ENCODE measurements at regions not wholly inside any gene's neighbourhood (a gene's known extent, or its start where the extent isn't known, plus 50 kb on each side); places are given as distances from the start of the nearest gene placed in this dataset.

GRCh38 chr6:103554911-103555310 is 1304.8 kb downstream of the HACE1 start:
- Histone ChIP-seq H2BK12ac (ENCODE audit: low read depth, low read length) (no peak overlapping the region), H3K4me3 (ENCODE audit: extremely low read depth in 1 of 4, insufficient read depth in 2 of 4, low read depth in 3 of 4, low read length in 4 of 4) (no peak overlapping the region), H2BK15ac (ENCODE audit: low read length) (no peak overlapping the region), H3K56ac (replicated peaks; ENCODE audit: insufficient read length, low read depth, low read length) (no peak overlapping the region), H4K91ac (replicated peaks; ENCODE audit: insufficient read length, low read length) (no peak overlapping the region), H3K4me2 (ENCODE audit: insufficient read depth in 1 of 2, low read depth in 2 of 2, low read length in 2 of 2) (no peak overlapping the region), H4K20me1 (replicated peaks in 1 of 2; ENCODE audit: control insufficient read depth in 1 of 2, insufficient read depth in 2 of 2, low read length in 2 of 2) (no peaks in the 10 kb centered on the region), H3K9me3 (ENCODE audit: insufficient read depth in 2 of 2, low read depth in 1 of 2, low read length in 1 of 2) (no peaks in the 10 kb centered on the region), H2BK5ac (ENCODE audit: low read depth, low read length) (no peak overlapping the region), H3K4ac (replicated peaks; ENCODE audit: insufficient read length, low read depth, low read length) (no peak overlapping the region), H2BK120ac (replicated peaks; ENCODE audit: low read depth, low read length) (no peak overlapping the region), H3K9ac (replicated peaks in 1 of 4; ENCODE audit: extremely low read depth in 1 of 4, low read depth in 3 of 4, low read length in 3 of 4) (no peak overlapping the region), H3K27me3 (replicated peaks in 1 of 4; ENCODE audit: control insufficient read depth in 3 of 4, extremely low read depth in 1 of 4, insufficient read depth in 3 of 4, low read length in 3 of 4) (no peaks in the 10 kb centered on the region), H2BK20ac (ENCODE audit: low read length) (no peak overlapping the region), H3K18ac (ENCODE audit: extremely low read depth, low read length) (no peak overlapping the region), H3K36me3 (ENCODE audit: control insufficient read depth in 2 of 4, insufficient read depth in 4 of 4, low read length in 3 of 4) (no peaks in the 10 kb centered on the region), H3K79me1 (ENCODE audit: low read depth, low read length) (no peaks in the 10 kb centered on the region), H3K23me2 (ENCODE audit: low read depth, low read length) (no peaks in the 10 kb centered on the region), H3K23ac (ENCODE audit: insufficient read length) (no peak overlapping the region), H4K8ac (ENCODE audit: extremely low read depth, insufficient read depth, low read length) (no peak overlapping the region), H2AFZ (ENCODE audit: low read length) (no peak overlapping the region), H2AK5ac (ENCODE audit: low read depth, low read length) (no peak overlapping the region), H3K27ac (ENCODE audit: low read depth, low read length) (no peak overlapping the region), H3K4me1 (replicated peaks in 1 of 4; ENCODE audit: control insufficient read depth in 3 of 4, insufficient read depth in 4 of 4, low read length in 3 of 4) (no peaks in the 10 kb centered on the region), H3K14ac (ENCODE audit: insufficient read length) (no peak overlapping the region), H4K5ac (ENCODE audit: insufficient read length, low read depth, low read length) (no peak overlapping the region), H3K79me2 (ENCODE audit: control insufficient read depth in 1 of 2, insufficient read depth in 2 of 2, low read length in 2 of 2) (no peaks in the 10 kb centered on the region)
- FAIRE-seq (no peak), DNase-seq (ENCODE audit: low read depth in 1 of 2, low spot score in 2 of 2) (no peak)
- ChIA-PET CTCF (ENCODE audit: partially characterized antibody) (no interaction called here), POLR2A (ENCODE audit: partially characterized antibody) (no interaction called here)
- TF ChIP-seq RNF2 (IDR thresholded peaks at IDR 0.05; ENCODE audit: borderline replicate concordance, low read depth, low read length, missing control alignments, poor library complexity, severe bottlenecking) (no peak), MAFK (IDR thresholded peaks at IDR 0.05; ENCODE audit: low read depth, low read length) (no peak; the same call in 1 of the 2 replicates), CTCF (IDR thresholded peaks at IDR 0.05; ENCODE audit: control extremely low read depth in 1 of 3, insufficient read depth in 1 of 3, low read depth in 1 of 3, low read length in 3 of 3) (no peak), HDAC2 (IDR thresholded peaks at IDR 0.05; ENCODE audit: borderline replicate concordance in 1 of 2, low read depth in 2 of 2, low read length in 2 of 2) (no peak), CHD2 (IDR thresholded peaks at IDR 0.05; ENCODE audit: low read length) (no peak), CHD1 (IDR thresholded peaks at IDR 0.05; ENCODE audit: low read depth, low read length) (no peak), TBP (IDR thresholded peaks at IDR 0.05; ENCODE audit: low read depth, low read length) (no peak), PHF8 (conservative IDR thresholded peaks at IDR 0.05; ENCODE audit: low read depth, low read length) (no peak), RAD21 (IDR thresholded peaks at IDR 0.05 in 1 of 2, conservative IDR thresholded peaks at IDR 0.05 in 1 of 2; ENCODE audit: low read depth in 2 of 2, low read length in 2 of 2) (no peak), TCF12 (IDR thresholded peaks at IDR 0.05; ENCODE audit: low read depth, low read length) (no peak), SIX5 (IDR thresholded peaks at IDR 0.05; ENCODE audit: low read depth, low read length) (no peak), EP300 (IDR thresholded peaks at IDR 0.05; ENCODE audit: borderline replicate concordance in 1 of 2, low read depth in 2 of 2, low read length in 2 of 2) (no peak), ZNF274 (IDR thresholded peaks at IDR 0.05; ENCODE audit: borderline replicate concordance, extremely low read depth, low read length) (no peak)

All from H1 (cell line).